ENCODE measurements at regions not wholly inside any gene's neighbourhood (a gene's known extent, or its start where the extent isn't known, plus 50 kb on each side); places are given as distances from the start of the nearest gene placed in this dataset.

DNA sequence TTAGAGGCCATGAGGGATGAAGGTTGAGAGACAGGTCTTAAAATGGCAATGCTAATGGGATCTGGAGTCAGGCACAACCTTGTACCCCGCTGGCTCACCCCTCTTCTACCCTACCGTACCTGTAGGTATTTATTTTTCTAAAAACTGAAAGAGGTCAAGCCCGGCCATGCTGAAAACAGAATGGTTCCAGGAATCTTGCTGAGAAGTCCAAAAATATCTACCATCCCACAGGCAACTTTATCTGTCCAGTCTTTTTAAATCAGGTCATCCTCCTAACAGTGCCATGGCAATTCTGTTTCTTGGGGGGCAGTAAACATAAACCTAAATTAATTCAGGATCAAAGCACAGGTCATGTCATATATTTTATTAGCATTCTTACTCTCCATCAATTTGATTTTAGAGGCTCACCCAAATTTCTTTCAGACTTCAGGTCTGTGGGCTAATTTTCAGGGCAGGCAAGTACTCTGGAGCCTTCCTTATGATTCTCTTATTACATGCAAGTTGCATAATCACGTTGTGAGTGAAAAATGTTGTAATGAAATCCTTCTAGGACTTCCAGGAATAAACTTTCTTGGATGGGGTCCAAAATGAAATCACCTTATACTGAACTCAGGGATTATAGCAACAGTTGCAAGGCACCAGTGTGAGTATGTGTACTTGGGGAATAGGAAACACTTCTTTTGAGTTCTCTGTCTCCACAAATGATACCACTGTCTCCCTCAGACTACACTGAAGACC lies 102.7 kb upstream of the NREP start:
- DNase-seq = no peak
- H3K4me1 Mint-ChIP-seq = no peaks in the 10 kb centered on the region
- WGBS (ENCODE audit: insufficient coverage) = no CpG with 5 or more reads among the region's 4 CpGs
- peaks cover 0 to 2% of the 10 kb centered on the region in 2 experiments for H3K27me3 ChIP-seq (replicated peaks in 1 of 2; ENCODE audit: control insufficient read depth in 2 of 2, extremely low read depth in 1 of 2, insufficient read depth in 2 of 2, low read length in 1 of 2)
- ChIA-PET POLR2A (no interaction called here), CTCF (interaction anchor here in 1 of 2 donors (0.6 kb wide), 1 partner anchor 257 kb away, joined by 4 read pairs; no protein-coding TSS in a partner anchor)
- ATAC-seq (replicated peaks in 1 of 4) = no peak
- no peak overlapping the region for H3K4me3 ChIP-seq (ENCODE audit: control insufficient read depth in 1 of 2, extremely low read depth in 1 of 2, low read length in 1 of 2)
- no peak overlapping the region for H3K27ac ChIP-seq (ENCODE audit: low read length)
- H3K36me3 ChIP-seq (ENCODE audit: control insufficient read depth in 2 of 2, extremely low read depth in 1 of 2, insufficient read depth in 1 of 2, low read length in 1 of 2) = no peaks in the 10 kb centered on the region
- H3K27ac Mint-ChIP-seq = no peak overlapping the region
- no peaks in the 10 kb centered on the region for H3K9me3 ChIP-seq
- H3K4me1 ChIP-seq (ENCODE audit: control insufficient read depth in 1 of 2, extremely low read depth in 1 of 2, insufficient read depth in 2 of 2, low read length in 2 of 2) = no peaks in the 10 kb centered on the region
- no peaks in the 10 kb centered on the region for H3K36me3 Mint-ChIP-seq
- peaks cover 0 to 5% (median 0%) of the 10 kb centered on the region in 3 donors for H3K9me3 Mint-ChIP-seq
- H3K27me3 Mint-ChIP-seq = peaks cover 3 to 10% of the 10 kb centered on the region in 2 donors
- no peak overlapping the region for H3K4me3 Mint-ChIP-seq

DNA sequence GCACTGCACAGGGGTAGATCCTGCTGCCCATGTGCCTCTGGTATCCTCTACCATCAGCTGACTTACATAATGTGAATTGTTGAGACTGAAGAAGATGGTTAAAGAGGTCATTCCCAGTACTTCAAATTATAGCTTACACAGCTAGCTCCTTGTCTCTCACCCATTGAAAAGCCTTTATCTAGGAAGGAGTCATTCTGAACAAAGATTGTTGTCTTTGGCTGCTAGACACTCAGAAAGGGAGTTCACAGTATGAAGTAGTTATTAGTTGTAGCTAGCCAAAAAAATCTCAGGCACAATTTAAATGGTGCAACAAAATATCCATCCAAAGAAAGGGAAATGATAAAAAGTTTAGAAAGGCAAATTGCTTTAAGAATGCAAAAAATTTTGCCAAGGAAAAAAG lies 102.0 kb upstream of the NREP start:
- H3K27ac Mint-ChIP-seq = no peak overlapping the region

DNA sequence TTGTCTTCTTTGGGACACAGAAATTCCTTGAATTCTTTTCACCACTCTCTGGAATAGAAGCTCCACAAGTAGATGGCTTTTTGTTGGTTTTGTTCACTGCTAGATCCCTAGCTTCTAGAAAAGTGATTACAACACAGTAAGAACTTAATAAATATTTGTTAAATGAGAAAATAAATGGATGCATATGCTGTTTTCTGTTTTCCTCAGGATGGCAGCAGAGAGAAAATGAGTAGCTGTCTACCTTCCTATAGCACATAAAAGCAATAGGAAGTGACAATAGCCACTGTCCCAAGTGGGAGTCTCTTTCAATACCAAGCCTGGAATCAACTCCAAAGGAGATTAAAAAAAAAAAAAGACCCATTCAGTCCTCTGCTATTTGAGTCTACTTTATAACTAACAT lies 100.6 kb upstream of the NREP start:
- Mint-ChIP-seq H3K27ac (no peak overlapping the region), H3K4me3 (no peak overlapping the region), H3K36me3 (no peaks in the 10 kb centered on the region), H3K4me1 (no peaks in the 10 kb centered on the region), H3K9me3 (no peaks in the 10 kb centered on the region), H3K27me3 (peaks cover 3 to 10% of the 10 kb centered on the region in 2 donors)
- DNase-seq (no peak), ATAC-seq (replicated peaks in 1 of 4) (no peak)
- ChIA-PET POLR2A (no interaction called here), CTCF (no interaction called here)
- H3K27me3 ChIP-seq (replicated peaks in 1 of 2; ENCODE audit: control insufficient read depth in 2 of 2, extremely low read depth in 1 of 2, insufficient read depth in 2 of 2, low read length in 1 of 2) = peaks cover 0 to 2% of the 10 kb centered on the region in 2 experiments
- no peaks in the 10 kb centered on the region for H3K9me3 ChIP-seq
- no peaks in the 10 kb centered on the region for H3K36me3 ChIP-seq (ENCODE audit: control insufficient read depth in 2 of 2, extremely low read depth in 1 of 2, insufficient read depth in 1 of 2, low read length in 1 of 2)
- no peak overlapping the region for H3K27ac ChIP-seq (ENCODE audit: low read length)
- no peaks in the 10 kb centered on the region for H3K4me1 ChIP-seq (ENCODE audit: control insufficient read depth in 1 of 2, extremely low read depth in 1 of 2, insufficient read depth in 2 of 2, low read length in 2 of 2)
- H3K4me3 ChIP-seq (ENCODE audit: control insufficient read depth in 1 of 2, extremely low read depth in 1 of 2, low read length in 1 of 2) = no peak overlapping the region

More for the DNA sequence above, 102.0 kb upstream of the NREP start:
- no peaks in the 10 kb centered on the region for H3K9me3 ChIP-seq
- ATAC-seq (replicated peaks in 1 of 4) = no peak
- DNase-seq = no peak
- Mint-ChIP-seq H3K27me3 (peaks cover 3 to 10% of the 10 kb centered on the region in 2 donors), H3K4me1 (no peaks in the 10 kb centered on the region), H3K9me3 (peaks cover 0 to 5% (median 0%) of the 10 kb centered on the region in 3 donors), H3K36me3 (no peaks in the 10 kb centered on the region), H3K4me3 (no peak overlapping the region)
- H3K27ac ChIP-seq (ENCODE audit: low read length) = no peak overlapping the region
- H3K27me3 ChIP-seq (replicated peaks in 1 of 2; ENCODE audit: control insufficient read depth in 2 of 2, extremely low read depth in 1 of 2, insufficient read depth in 2 of 2, low read length in 1 of 2) = peaks cover 0 to 2% of the 10 kb centered on the region in 2 experiments
- CTCF ChIA-PET = interaction anchor here in 1 of 2 donors (0.6 kb wide), 1 partner anchor 258 kb away, joined by 4 read pairs; no protein-coding TSS in a partner anchor
- H3K4me1 ChIP-seq (ENCODE audit: control insufficient read depth in 1 of 2, extremely low read depth in 1 of 2, insufficient read depth in 2 of 2, low read length in 2 of 2) = no peaks in the 10 kb centered on the region
- H3K36me3 ChIP-seq (ENCODE audit: control insufficient read depth in 2 of 2, extremely low read depth in 1 of 2, insufficient read depth in 1 of 2, low read length in 1 of 2) = no peaks in the 10 kb centered on the region
- no peak overlapping the region for H3K4me3 ChIP-seq (ENCODE audit: control insufficient read depth in 1 of 2, extremely low read depth in 1 of 2, low read length in 1 of 2)
- POLR2A ChIA-PET = no interaction called here

DNA sequence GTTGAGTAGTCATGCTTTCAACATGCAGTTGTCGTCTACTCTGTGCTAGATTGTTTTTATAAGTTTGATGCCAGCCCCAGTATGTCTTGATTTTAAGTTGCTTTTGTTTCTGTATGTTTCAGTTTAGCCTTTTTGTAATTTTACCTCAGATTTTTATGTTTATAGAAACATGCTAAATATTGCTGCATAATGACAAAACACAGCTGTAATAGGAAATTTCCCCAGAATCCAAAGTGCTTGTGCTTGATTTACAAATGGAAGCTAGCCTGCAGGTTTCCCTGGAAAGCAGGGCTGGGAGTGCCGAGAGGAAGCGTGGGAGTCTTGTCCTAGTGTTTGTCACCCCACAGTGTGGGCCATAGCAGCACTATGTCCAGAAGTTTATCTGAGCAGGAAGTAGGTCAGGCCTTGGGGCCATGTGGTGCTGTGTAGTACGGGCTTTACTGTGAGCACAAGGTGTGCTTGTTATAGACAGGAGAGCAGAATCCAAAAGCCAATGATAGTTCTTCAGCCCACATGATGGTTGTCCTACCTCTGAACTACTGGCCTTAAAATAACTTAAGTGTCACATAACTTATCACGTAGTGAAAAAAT lies 100.0 kb upstream of the NREP start:
- Histone ChIP-seq H3K27ac (ENCODE audit: low read length) (no peak overlapping the region), H3K4me1 (ENCODE audit: control insufficient read depth in 1 of 2, extremely low read depth in 1 of 2, insufficient read depth in 2 of 2, low read length in 2 of 2) (no peaks in the 10 kb centered on the region), H3K36me3 (ENCODE audit: control insufficient read depth in 2 of 2, extremely low read depth in 1 of 2, insufficient read depth in 1 of 2, low read length in 1 of 2) (no peaks in the 10 kb centered on the region), H3K4me3 (ENCODE audit: control insufficient read depth in 1 of 2, extremely low read depth in 1 of 2, low read length in 1 of 2) (no peak overlapping the region), H3K9me3 (no peaks in the 10 kb centered on the region), H3K27me3 (replicated peaks in 1 of 2; ENCODE audit: control insufficient read depth in 2 of 2, extremely low read depth in 1 of 2, insufficient read depth in 2 of 2, low read length in 1 of 2) (peaks cover 0 to 2% of the 10 kb centered on the region in 2 experiments)
- WGBS (ENCODE audit: insufficient coverage) = 89% methylated on average over 2 of the region's 5 CpGs
- Mint-ChIP-seq H3K36me3 (no peaks in the 10 kb centered on the region), H3K4me3 (no peak overlapping the region), H3K27ac (no peak overlapping the region), H3K9me3 (no peaks in the 10 kb centered on the region), H3K27me3 (peaks cover 3 to 10% of the 10 kb centered on the region in 2 donors), H3K4me1 (no peaks in the 10 kb centered on the region)
- ChIA-PET CTCF (no interaction called here), POLR2A (no interaction called here)
- no peak for DNase-seq
- no peak for ATAC-seq (replicated peaks in 1 of 4)

DNA sequence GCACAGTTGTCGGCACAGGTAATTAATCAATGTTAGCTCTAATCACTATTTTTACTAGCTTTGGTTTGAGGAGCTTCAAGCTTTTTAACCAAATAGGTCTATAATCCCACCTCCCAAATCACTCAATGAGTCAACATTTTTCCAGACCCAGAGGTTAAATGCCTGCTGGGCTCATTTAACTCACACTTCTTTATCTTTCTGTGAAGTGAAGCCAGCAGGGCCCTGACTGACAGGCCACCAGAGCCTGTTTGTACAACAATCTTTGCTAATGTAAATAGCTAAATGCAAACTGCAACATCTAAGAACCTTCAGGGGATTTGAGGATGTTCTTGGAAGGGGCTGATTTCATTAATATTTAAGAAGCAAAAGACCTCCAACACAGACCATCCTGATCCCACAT lies 98.4 kb upstream of the NREP start:
- H3K4me1 Mint-ChIP-seq = no peaks in the 10 kb centered on the region
- CTCF ChIA-PET = no interaction called here
- POLR2A ChIA-PET = no interaction called here
- H3K27me3 ChIP-seq (replicated peaks in 1 of 2; ENCODE audit: control insufficient read depth in 2 of 2, extremely low read depth in 1 of 2, insufficient read depth in 2 of 2, low read length in 1 of 2) = no peaks in the 10 kb centered on the region
- H3K27ac Mint-ChIP-seq = no peak overlapping the region
- no peak overlapping the region for H3K4me3 Mint-ChIP-seq
- no peak for DNase-seq
- H3K27me3 Mint-ChIP-seq = peaks cover 3 to 11% of the 10 kb centered on the region in 2 donors
- WGBS (ENCODE audit: insufficient coverage) = no CpG with 5 or more reads among the region's 1 CpG
- H3K9me3 ChIP-seq = no peaks in the 10 kb centered on the region
- H3K4me3 ChIP-seq (ENCODE audit: control insufficient read depth in 1 of 2, extremely low read depth in 1 of 2, low read length in 1 of 2) = no peak overlapping the region
- no peak for ATAC-seq (replicated peaks in 1 of 4)
- H3K27ac ChIP-seq (ENCODE audit: low read length) = no peak overlapping the region
- H3K9me3 Mint-ChIP-seq = no peaks in the 10 kb centered on the region
- no peaks in the 10 kb centered on the region for H3K4me1 ChIP-seq (ENCODE audit: control insufficient read depth in 1 of 2, extremely low read depth in 1 of 2, insufficient read depth in 2 of 2, low read length in 2 of 2)
- no peaks in the 10 kb centered on the region for H3K36me3 ChIP-seq (ENCODE audit: control insufficient read depth in 2 of 2, extremely low read depth in 1 of 2, insufficient read depth in 1 of 2, low read length in 1 of 2)
- H3K36me3 Mint-ChIP-seq = no peaks in the 10 kb centered on the region

DNA sequence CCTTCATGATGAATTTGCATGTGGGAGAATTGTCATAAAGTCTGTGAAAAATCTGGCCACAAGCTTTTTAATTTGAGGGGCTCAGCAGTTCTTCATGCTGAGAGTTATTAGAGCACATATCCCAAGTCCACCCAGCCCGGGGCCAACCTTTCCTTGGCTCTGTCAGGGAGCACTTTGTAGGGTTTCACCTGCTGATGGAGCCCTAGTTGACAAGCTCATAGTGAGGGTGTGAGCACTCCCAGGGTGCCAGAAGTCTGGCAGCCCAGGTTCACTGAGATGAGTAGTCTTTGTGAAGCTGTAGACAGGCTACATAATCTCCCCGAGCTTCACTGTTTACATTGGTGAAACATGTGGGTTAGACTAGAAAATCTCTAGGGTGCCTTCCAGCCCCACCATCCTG lies 97.2 kb upstream of the NREP start:
- no peak overlapping the region for H3K27ac ChIP-seq (ENCODE audit: low read length)
- Mint-ChIP-seq H3K9me3 (no peaks in the 10 kb centered on the region), H3K4me3 (no peak overlapping the region), H3K36me3 (no peaks in the 10 kb centered on the region), H3K4me1 (no peaks in the 10 kb centered on the region), H3K27me3 (peaks cover 3 to 7% of the 10 kb centered on the region in 2 donors), H3K27ac (no peak overlapping the region)
- DNase-seq = no peak
- no peak for ATAC-seq (replicated peaks in 1 of 4)
- H3K36me3 ChIP-seq (ENCODE audit: control insufficient read depth in 2 of 2, extremely low read depth in 1 of 2, insufficient read depth in 1 of 2, low read length in 1 of 2) = no peaks in the 10 kb centered on the region
- no peak overlapping the region for H3K4me3 ChIP-seq (ENCODE audit: control insufficient read depth in 1 of 2, extremely low read depth in 1 of 2, low read length in 1 of 2)
- H3K9me3 ChIP-seq = no peaks in the 10 kb centered on the region
- POLR2A ChIA-PET = no interaction called here
- WGBS (ENCODE audit: insufficient coverage) = 60% methylated on average over 2 of the region's 2 CpGs
- no peaks in the 10 kb centered on the region for H3K27me3 ChIP-seq (replicated peaks in 1 of 2; ENCODE audit: control insufficient read depth in 2 of 2, extremely low read depth in 1 of 2, insufficient read depth in 2 of 2, low read length in 1 of 2)
- H3K4me1 ChIP-seq (ENCODE audit: control insufficient read depth in 1 of 2, extremely low read depth in 1 of 2, insufficient read depth in 2 of 2, low read length in 2 of 2) = no peaks in the 10 kb centered on the region
- CTCF ChIA-PET = no interaction called here

All from T-cell (primary cell).